Endothelial cell of umbilical vein (primary cell): ENCODE measurements at regions not wholly inside any gene's neighbourhood (a gene's known extent, or its start where the extent isn't known, plus 50 kb on each side); places are given as distances from the start of the nearest gene placed in this dataset.

Experiments used
- BruUV-seq: library from RNA; stranded (reverse); fragments of 400-500 nt; replicated peaks from 2 replicates; lab custom pipeline; 2021; lab: Mats Ljungman, UMichigan
- CTCF ChIA-PET: fragments of 300-600, 350-600 bp; sonication (Branson Sonifier 250); formaldehyde crosslinking; loops from one replicate; lab custom pipeline; 2021; ENCODE audit warnings: antibody characterized with exemption, inconsistent platforms; lab: Charles Lee
- POLR2A ChIA-PET: fragments of 300-600, 350-600 bp; sonication (Branson Sonifier 250); formaldehyde crosslinking; loops from one replicate; lab custom pipeline; 2021; ENCODE audit warnings: antibody characterized with exemption, inconsistent platforms; lab: Charles Lee
- DNase-seq: peaks from one replicate; pipeline ENCODE4 v3.0.0-alpha.2; 2011; ENCODE audit warnings: low read depth, low spot score
- FAIRE-seq: peaks from 2 replicates; lab custom pipeline; 2011; peaks lifted over from hg19 to GRCh38; lab: Jason Lieb, UNC
- H2AFZ ChIP-seq: 2 replicates; pipeline ENCODE4 v1.6.0; 2012; ENCODE audit warnings: low read depth, low read length, control low read depth, inconsistent platforms
- H3K27ac ChIP-seq: 2 replicates; pipeline ENCODE4 v1.5.1; 2011; ENCODE audit warnings: low read depth, mild to moderate bottlenecking, control low read depth, low read length, moderate library complexity; ENCODE audit not compliant: insufficient read depth
- H3K27me3 ChIP-seq, 2 experiments: 2 replicates each; pipeline versions ENCODE4 v1.6.0 to v1.6.1; 2011; ENCODE audit warnings: low read length in 2 of 2, mixed read lengths in 1 of 2; ENCODE audit not compliant: control insufficient read depth in 2 of 2, insufficient read depth in 2 of 2
- H3K36me3 ChIP-seq, 2 experiments: 2 replicates in 1 of 2; 3 replicates in 1 of 2; pipeline ENCODE4 v1.5.1; 2011; ENCODE audit warnings: low read length in 2 of 2, mild to moderate bottlenecking in 1 of 2, moderate library complexity in 1 of 2; ENCODE audit not compliant: control insufficient read depth in 2 of 2, insufficient read depth in 2 of 2; ENCODE audit errors: extremely low read depth in 1 of 2
- H3K4me1 ChIP-seq: 3 replicates; pipeline ENCODE4 v1.5.1; 2011; ENCODE audit warnings: mild to moderate bottlenecking, low read length; ENCODE audit not compliant: control insufficient read depth, insufficient read depth; ENCODE audit errors: extremely low read depth
- H3K4me2 ChIP-seq: 2 replicates; pipeline ENCODE4 v1.6.1; 2011; ENCODE audit warnings: low read length, control low read depth, mixed read lengths; ENCODE audit not compliant: insufficient read depth
- H3K4me3 ChIP-seq, 3 experiments: fragments of 200-600 bp in 1 of 3; sonication (generic), shearing (Covaris generic) in 1 of 3; replicated peaks in 1 of 3; 2 replicates each; pipeline ENCODE4 v1.5.1; 2011 to 2016; ENCODE audit warnings: control low read depth in 3 of 3, low read length in 3 of 3, mild to moderate bottlenecking in 2 of 3, inconsistent platforms in 1 of 3, low read depth in 1 of 3, moderate library complexity in 1 of 3; ENCODE audit not compliant: insufficient read depth in 1 of 3
- H3K79me2 ChIP-seq: 2 replicates; pipeline ENCODE4 v1.6.0; 2012; ENCODE audit warnings: low read length, inconsistent platforms; ENCODE audit not compliant: control insufficient read depth, insufficient read depth
- H3K9ac ChIP-seq: replicated peaks from 2 replicates; pipeline ENCODE3; 2011; ENCODE audit warnings: low read length, control low read depth; ENCODE audit not compliant: insufficient read depth; ENCODE audit errors: extremely low read depth
- H3K9me1 ChIP-seq: replicated peaks from 3 replicates; pipeline ENCODE4 v1.6.0; 2011; ENCODE audit warnings: mild to moderate bottlenecking, low read length; ENCODE audit not compliant: control insufficient read depth, insufficient read depth; ENCODE audit errors: extremely low read depth
- H3K9me3 ChIP-seq: replicated peaks from 2 replicates; pipeline ENCODE4 v1.5.1; 2012; ENCODE audit warnings: low read length, inconsistent platforms; ENCODE audit not compliant: control insufficient read depth, insufficient read depth
- H4K20me1 ChIP-seq: replicated peaks from 2 replicates; pipeline ENCODE3; 2011; ENCODE audit warnings: mild to moderate bottlenecking, low read length; ENCODE audit not compliant: control insufficient read depth, insufficient read depth; ENCODE audit errors: extremely low read depth
- CTCF ChIP-seq, 2 donors: IDR thresholded peaks; 1 replicate in 1 of 2; 2 replicates in 1 of 2; pipeline ENCODE4 v1.5.1; 2011; ENCODE audit warnings: low read length in 2 of 2, mild to moderate bottlenecking in 2 of 2, moderate library complexity in 2 of 2, control low read depth in 1 of 2, inconsistent platforms in 1 of 2, low read depth in 1 of 2; ENCODE audit not compliant: insufficient read depth in 1 of 2; ENCODE audit errors: extremely low read depth in 1 of 2
- EZH2 ChIP-seq: IDR thresholded peaks from 2 replicates; pipeline ENCODE4 v1.6.1; 2012; ENCODE audit warnings: borderline replicate concordance, low read depth, mild to moderate bottlenecking, moderate library complexity, low read length, inconsistent platforms; ENCODE audit not compliant: severe bottlenecking
- FOS ChIP-seq: IDR thresholded peaks from 2 replicates; pipeline ENCODE4 v1.6.1; 2011; ENCODE audit warnings: mild to moderate bottlenecking, low read length, moderate library complexity, borderline replicate concordance; ENCODE audit not compliant: insufficient read depth
- MAX ChIP-seq: IDR thresholded peaks from 2 replicates; pipeline ENCODE4 v1.6.1; 2011; ENCODE audit not compliant: insufficient read depth, insufficient read length
- MYC ChIP-seq: IDR thresholded peaks from one replicate; pipeline ENCODE4 v1.6.1; 2011; ENCODE audit warnings: mild to moderate bottlenecking, low read depth, low read length
- dilution Hi-C: fragments of 300-500 bp; cut with MboI; formaldehyde crosslinking; loops from one replicate; pipeline ENCODE4 v1.15.0; 2019; ENCODE audit warnings: low sequenced_read_pairs; ENCODE audit not compliant: extremely low pct_ligation_motif_present
- intact Hi-C: fragments of 100-400 bp; cut with micrococcal nuclease; formaldehyde crosslinking; loops from one replicate; pipeline ENCODE4 v1.10.0; 2022

GRCh38 chr14:23725528-23725927 is 89.4 kb downstream of the DHRS2 start:
- no peak for TF ChIP-seq FOS
- TF ChIP-seq CTCF (IDR thresholded peaks at IDR 0.05; ENCODE audit: extremely low read depth in 1 of 2, insufficient read depth in 1 of 2, low read depth in 1 of 2, low read length in 2 of 2) = no peak
- no peak for TF ChIP-seq MYC
- no peak for TF ChIP-seq MAX
- no peak for TF ChIP-seq EZH2
- no peaks in the 10 kb centered on the region for H3K79me2 ChIP-seq
- no peaks in the 10 kb centered on the region for H4K20me1 ChIP-seq
- H3K9me1 ChIP-seq = no peaks in the 10 kb centered on the region
- no peak overlapping the region for H3K4me2 ChIP-seq
- no peak overlapping the region for H3K27ac ChIP-seq
- no peak overlapping the region for H2AFZ ChIP-seq
- intact Hi-C loops = no loop called here
- no peaks in the 10 kb centered on the region for H3K4me1 ChIP-seq
- H3K9ac ChIP-seq = no peak overlapping the region
- ChIA-PET CTCF (interaction anchor here (0.9 kb wide), 1 partner anchor 185 kb away, joined by 5 read pairs; no protein-coding TSS in a partner anchor), POLR2A (no interaction called here)
- H3K27me3 ChIP-seq = peaks cover 0 to 3% of the 10 kb centered on the region in 2 experiments
- H3K4me3 ChIP-seq = no peak overlapping the region
- no peak for FAIRE-seq
- H3K36me3 ChIP-seq = no peaks in the 10 kb centered on the region
- no peaks in the 10 kb centered on the region for H3K9me3 ChIP-seq
- dilution Hi-C loops = no loop called here
- DNase-seq = no peak
- no TSS peak for BruUV-seq
